ENCODE measurements at regions not wholly inside any gene's neighbourhood (a gene's known extent, or its start where the extent isn't known, plus 50 kb on each side); places are given as distances from the start of the nearest gene placed in this dataset.
A peak's percentile ranks its signal among the peaks of the same experiment; 100 is the strongest.
"Not testable (repeated sequence)": the region's sequence is repeated elsewhere in the genome, so short reads cannot be mapped to it uniquely, and the experiment has no call there.

DNA sequence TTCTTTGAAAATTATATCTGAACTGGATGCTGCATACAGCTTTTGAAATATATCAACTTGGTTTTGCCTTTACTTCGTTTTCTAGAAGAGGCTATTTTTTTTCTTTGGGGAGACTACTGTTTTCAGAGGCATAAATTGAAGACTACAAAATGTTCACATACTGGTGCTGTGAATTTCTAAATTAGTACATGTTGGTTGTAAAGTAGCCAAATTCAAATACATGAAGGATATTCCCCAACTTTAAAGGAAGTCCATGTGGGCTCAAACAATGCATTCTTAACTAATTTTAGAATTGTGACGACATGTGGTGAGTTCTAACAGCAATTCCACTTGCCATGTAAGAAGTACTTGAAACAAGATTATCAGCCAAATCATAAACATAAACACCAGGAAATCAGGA lies 295.7 kb downstream of the TUSC7 start:
- no peak for DNase-seq (ENCODE audit: low read depth)

DNA sequence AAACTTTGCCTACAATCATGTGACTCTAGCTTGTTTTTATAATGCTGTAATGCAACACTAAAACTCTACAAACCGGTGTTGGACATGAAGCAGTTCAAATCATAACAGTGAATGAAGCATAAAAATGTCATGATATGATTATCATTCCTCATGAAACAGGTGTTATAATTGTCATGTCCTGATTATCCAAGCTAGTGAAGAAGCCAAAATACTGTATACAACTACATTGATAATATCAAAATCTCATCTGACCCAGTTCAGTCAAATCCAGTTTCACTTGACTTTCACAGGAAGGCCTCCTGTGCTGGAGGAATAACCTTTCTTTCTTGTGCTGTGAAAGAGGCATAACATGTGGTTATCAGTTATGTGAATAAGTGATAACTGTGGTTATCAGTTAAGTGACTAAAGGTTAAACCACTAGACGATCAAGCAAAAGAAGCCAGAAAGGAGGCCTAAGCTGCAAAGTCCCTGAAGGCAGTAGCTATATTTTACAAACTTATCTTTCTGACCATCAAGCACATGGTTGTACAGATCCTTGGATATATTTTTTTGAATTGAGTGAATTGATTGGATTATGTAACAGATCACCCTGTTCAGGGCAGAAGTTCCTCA lies 296.4 kb downstream of the TUSC7 start:
- no peak for DNase-seq (ENCODE audit: low read depth)

DNA sequence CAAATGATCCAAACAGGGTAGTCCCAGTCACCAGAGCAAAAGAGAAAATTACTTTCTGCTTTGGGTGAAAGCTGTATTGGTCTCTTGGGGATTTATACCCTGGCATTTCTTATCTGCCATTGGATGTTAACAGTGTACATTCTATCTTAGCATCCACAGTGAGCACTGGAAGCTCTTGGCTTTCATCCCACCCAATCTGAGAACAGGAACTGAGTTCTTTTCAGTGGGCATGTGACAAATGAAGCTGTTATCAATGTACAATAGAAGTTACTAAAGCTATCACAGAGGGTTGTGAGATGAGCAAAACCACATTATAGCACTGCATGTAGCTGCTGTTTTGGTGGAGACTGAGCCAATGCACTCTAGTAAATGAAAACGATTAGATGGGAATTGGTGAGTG lies 300.7 kb downstream of the TUSC7 start:
- DNase-seq (ENCODE audit: low read depth) = no peak

DNA sequence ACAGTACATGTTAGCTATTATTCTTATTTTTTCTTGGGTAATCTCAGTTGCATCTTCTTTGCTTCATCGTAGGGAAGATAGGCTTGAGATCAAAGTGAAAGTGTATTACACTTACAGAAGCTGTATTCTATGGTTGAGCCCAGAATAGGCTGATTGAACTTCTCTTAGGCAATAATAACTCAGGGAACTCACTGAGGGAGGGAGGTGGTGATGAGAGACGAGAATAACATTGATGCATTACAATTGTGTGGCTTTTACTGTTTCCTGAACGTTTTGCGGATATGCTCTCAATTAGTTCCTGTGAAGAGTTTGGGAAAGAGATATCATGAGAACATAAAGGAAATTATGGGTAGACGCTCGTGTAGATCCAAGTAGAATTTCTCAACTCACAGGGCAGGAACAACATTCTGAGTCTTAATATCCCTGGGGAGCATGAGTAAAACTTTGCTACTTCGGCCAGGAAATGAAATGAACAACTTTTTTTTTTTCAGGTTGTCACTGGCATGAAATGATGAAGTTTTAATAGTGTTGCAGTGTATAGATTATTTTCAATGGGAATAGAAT lies 302.2 kb downstream of the TUSC7 start:
- no peak for DNase-seq (ENCODE audit: low read depth)

DNA sequence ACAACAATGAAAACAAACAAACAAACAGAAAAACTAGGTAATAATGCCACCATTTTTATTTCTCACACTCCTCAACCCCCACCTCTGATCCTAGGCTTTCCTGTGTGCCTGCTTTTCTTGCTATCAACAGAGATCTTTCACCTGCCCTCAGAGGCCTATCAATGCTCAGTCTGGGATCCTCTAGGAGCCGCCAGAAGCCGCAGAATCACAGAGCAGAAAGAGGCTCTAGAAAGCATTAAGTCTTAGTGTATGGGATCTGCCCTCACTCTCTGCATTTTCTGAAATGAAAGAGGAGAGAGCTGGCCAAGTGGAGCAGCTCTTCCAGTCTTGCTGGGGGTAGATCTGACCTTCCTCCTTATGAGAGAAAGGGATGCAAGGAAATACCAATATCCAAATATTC lies 306.8 kb downstream of the TUSC7 start:
- DNase-seq (ENCODE audit: low read depth) = no peak

DNA sequence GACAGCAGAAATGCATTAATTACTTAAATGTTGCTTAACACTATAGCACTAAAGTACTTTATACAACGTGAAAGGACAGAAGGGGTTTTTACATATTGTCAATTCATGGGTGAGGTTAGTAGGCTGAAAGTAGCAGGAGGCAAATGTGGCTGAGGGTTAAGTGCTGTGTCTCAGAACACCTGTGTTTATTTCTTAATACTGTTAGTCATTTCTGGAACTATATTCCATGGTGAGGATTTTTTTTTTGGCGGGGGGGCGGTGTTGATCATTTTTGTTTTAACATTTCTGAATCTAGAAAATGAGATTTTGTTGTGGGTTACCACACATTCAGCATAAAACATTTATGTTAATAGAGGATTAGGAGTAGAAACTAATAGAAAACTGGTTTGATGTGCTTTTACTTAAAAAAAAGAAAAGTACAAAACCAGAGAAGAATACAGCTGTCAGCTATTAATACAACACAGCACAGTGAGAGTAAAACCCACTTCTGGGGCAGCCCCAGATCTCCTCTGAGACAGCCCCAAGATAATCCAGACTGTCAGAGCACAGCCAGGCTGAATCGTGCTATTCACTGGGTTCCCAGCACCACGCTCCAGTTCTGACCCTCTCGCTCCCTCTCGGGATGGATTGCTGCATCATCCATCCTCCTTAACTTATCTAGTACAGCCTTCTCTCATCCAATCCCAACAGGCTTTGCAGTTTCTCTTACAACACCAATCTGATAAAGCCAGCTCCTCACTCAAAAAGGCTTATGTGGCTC lies 307.7 kb downstream of the TUSC7 start:
- DNase-seq (ENCODE audit: low read depth) = no peak

DNA sequence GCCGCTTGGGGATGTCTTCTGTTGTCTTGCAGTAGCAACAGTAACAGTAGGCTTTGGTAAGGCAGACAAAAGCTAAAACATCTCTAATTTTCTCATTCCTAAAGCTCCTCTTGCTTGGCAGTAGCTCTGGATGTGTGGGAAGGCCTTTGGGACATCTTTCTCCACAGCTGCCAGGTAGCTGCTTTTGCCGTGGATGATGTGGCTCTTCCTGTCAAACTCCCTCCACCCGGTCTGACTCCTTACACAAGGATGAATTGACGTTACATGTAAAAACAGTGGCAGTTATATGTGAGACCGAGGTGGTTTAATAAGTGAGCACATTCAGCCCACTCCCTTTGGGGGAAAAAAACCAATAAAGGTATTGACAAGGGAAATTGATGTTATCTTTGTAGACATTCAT lies 309.1 kb downstream of the TUSC7 start:
- DNase-seq (ENCODE audit: low read depth) = no peak

DNA sequence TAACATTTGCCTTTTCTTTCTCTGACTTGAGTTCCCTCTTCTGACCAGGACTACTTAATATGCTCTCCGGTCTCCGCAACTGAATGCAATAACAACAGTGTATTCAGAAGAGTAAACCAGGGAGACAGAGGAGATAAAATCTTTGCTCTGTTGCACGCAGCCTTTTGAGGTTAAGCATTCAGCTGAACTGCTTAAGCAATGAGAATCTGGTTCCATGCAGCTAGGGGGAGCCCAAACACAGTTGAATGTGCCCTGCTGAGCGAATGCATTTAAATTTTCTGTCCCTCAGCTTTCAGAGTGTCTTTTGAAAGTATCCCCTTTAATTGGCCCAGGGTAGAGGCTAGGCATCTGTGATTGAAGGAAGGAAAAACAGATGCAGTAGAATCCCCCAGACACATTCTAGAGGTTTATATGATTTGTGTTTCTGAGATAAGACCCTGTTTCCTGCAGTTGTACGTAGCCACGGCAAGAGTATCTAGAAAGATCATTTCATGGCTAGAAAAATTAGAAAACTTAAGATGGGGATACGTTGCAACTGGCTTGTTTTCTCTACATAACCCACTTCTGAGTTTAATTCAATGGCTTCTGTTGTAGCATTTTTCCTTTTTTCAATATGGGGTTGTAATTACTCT lies 309.6 kb downstream of the TUSC7 start:
- peak; percentile 41 for DNase-seq (ENCODE audit: low read depth)

DNA sequence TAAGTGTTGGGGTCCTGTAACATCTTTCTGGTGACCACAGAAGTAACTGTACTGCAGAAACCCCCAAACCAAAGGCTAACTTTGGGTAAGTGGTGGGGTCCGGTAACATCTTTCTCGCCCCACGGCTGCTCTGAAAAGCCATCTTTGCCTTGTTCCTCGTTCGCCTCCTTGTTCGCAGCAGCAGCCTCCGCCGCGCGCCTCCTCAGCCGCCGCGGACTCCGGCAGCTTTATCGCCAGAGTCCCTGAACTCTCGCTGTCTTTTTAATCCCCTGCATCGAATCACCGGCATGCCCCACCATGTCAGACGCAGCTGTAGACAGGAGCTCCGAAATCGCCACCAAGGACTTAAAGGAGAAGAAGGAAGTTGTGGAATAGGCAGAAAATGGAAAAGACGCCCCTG lies 316.8 kb downstream of the TUSC7 start:
- DNase-seq (ENCODE audit: low read depth) = no peak

DNA sequence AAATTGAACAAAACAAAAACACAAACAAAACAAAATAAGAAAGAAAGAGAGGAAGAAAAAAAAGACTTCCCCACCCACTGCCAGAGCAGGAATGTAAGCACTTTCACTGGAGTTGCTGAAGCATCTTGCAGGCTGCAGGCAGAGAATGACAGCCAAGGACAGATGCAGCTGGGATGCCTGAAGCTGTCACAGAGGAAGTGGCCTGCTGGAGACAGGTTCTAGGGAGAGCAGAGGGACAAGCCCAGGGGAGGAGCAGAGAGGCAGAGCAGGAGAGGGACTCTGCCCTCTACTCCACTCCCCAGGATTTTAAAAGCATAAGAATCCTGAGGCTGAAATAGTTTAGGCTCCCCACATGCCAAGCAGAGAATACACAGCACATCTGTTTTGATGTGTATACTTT lies 326.2 kb downstream of the TUSC7 start:
- no peak for DNase-seq (ENCODE audit: low read depth)

DNA sequence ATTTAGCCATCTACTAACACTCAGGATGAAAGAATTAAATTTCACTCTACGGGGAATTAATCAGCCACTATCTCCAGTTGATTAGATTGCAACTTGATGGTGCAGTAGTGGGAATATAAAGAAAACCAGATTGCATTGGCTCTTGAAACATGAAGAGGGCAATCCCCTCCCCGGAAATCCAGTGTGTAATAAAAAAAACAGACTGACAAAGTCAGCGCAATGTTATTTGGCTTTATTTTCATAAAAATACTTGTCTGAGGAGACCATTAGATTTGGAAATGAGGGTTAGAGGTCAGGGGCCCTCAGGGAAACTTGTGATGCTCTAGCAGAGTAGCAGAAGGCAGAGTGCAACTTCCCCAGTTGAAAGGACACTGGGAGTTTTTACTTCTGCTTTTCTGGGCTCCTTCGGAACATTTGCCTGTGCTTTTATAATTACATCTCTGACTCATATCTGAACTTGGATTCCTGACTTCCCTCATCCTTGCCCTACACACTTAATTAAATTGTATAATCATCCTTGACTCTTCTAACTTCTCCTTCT lies 326.8 kb downstream of the TUSC7 start:
- peak; percentile 5 for DNase-seq (ENCODE audit: low read depth)

DNA sequence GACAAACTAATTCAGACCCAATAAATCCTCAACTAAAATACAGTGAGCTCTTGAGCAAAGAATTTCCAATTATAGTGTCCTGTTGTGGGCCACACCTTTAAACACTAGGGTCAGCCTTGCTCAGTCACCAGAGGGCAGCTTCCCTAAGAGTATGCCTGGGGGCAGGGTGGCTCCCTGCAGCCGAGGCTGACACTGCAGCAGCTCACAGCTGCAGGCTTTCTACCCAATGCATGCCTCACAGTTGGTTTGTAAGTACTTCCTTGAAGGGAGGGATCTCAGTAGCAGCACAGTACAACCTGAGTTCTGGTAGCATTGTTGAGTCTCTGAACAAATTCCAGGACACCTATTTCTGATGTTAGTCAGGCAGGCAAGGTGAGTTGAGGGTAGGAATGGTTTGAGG lies 335.6 kb downstream of the TUSC7 start:
- DNase-seq (ENCODE audit: low read depth) = peak; percentile 38

DNA sequence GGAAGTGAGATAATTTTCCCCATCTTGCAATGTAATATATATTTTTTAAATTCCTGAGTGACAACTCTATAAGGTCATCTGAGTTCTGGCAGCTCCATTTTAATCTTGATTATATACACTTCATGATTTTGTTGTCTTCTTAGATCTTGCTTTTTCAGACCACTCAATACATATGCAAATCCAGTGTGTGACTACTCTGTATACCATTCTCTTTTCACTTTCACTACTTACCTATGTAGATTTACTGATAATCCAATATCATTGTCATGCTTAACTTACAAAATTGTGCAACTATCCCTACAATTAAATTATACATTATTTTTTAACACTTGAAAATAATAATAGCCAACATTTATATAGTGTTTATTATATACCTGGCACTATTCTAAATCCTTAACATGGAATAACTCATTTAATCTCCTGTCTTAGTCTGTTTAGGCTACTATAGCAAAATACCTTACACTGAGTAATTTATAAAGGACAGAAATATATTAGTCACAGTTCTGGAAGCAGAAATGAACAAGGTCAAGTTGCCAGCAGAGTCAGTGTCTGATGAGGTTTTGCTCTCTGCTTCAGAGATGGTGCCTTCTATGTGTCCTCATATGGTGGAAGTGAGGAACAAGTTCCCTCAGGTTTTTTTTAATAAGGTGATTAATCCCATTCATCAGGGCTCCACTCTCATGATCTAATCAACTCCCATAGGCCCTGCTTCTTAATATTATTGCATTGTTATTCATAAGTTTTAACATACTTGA lies 338.5 kb downstream of the TUSC7 start:
- no peak for DNase-seq (ENCODE audit: low read depth)

DNA sequence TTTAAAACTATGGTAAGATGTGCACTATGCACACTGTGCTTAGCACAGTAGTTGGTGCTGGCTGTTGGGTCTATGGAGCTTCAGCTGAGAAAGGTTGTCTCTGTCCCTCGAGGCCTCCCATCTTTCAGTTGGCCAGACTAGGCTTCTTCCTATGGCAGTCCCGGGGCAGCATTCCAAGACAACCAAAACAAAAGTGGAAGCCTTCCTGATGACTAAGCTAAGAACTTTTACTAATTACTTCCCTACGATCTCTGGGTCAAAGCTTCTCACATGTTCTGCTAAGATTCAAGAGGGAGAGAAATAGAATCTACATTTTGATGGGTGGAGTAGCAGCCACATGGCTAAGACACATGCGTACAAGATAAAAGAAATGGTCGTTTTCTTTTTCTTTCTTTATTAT lies 342.8 kb downstream of the TUSC7 start:
- no peak for DNase-seq (ENCODE audit: low read depth)

DNA sequence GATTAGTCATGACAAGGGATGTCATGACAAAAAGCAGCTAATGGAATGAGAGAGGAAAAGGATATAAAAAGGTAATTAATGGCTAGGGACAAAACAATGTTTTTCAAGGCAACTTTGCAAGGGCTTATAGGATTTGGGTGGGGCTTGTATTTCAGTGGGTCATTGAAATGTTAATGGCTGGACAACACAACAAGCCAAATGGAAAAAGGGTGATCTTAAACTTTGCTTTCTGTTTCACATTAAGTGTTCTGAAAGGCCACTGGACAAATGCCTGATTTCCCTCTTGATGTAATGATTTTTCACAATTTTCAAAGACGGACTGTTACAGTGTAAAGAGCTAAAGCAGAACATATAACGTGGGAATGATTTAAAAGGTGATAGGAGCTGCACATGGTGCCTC lies 345.0 kb downstream of the TUSC7 start:
- no peak for DNase-seq (ENCODE audit: low read depth)

DNA sequence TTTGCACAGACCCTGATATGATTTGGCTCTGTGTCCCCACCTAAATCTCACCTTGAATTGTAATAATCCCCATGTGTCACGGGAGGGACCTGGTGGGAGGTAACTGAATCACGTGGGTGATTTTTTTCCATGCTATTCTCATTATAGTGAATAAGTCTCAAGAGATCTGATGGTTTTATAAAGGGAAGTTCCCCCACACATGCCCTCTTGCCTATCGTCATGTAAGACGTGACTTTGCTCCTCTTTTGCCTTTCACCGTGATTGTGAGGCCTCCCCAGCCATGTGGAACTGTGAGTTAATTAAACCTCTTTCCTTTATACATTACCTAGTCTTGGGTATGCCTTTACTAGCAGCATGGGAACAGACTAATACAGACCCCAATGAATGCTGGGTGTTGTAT lies 347.4 kb downstream of the TUSC7 start:
- DNase-seq (ENCODE audit: low read depth) = not testable (repeated sequence)

DNA sequence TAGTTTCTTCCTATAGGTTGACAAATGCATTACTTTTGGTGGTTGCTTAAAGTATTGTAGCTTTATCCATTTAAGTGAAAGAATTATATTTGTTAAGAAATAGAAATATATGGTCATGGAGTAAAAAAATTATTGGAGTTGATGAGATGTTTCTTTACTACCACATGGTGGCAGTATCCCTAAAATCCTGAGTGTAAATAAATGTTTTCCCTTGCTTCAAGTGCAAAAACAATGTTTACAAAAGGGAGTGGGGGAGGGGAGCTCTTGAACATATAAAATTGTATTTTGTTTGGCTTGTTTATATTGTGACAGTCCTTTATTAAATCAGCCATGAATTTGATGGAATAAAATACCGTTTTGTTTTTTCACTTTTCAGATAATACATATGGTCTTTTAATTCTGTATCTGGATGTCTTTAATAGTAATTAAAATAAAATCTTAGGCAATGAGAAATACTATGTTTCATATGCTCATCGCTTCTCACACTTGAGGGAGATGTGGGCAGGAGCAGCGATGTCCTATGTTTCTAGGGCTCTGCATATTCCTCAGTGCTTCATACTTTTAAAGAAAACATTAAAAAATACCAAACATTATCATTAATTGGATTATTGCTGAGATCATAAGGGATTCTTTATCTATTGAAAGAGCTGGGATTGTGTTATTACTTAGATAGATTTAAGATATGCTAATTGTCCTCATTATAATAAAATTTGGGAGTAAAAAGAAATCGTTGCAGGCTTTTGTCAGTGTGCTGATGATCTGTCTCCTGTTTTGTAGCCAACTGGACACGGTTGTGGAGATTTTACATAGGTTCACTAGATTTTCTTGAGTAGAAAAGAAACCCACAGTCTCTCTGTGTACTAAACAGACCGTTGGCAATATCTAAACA lies 349.7 kb downstream of the TUSC7 start:
- peak; percentile 67 for DNase-seq (ENCODE audit: low read depth)

DNA sequence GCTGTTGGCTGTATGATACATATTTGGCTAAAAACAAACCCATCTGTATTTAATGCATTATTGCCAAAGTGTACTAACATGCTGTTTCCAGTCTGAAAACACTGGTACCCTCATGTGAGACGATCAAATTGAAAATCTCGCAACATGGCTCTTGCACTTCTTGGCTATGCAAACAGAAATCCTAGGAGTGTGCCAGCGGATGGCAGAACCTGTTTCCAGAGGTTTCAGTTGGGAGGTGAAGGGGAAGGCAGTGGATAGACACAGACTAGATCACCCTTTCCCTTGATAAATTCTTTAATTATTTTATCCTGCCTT lies 350.3 kb downstream of the TUSC7 start:
- no peak for DNase-seq (ENCODE audit: low read depth)

DNA sequence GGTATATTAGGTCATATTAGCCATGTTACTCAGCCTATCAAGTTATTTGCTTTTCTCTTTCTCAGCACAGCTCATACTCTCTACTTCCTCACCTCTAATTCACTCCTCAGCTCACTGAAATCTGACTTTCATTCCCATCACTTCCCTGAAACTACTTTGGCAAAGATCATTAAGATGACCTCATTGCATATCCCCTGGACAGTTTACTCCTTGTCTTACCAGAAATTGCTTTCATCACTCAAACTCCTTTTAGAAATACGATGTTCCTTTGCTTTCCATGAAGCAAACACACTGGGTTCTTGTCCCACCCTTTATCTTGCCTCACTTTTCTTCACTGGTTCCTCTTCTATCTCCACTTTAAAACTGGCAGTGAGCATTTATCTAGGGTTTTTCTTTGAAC lies 354.4 kb downstream of the TUSC7 start:
- DNase-seq (ENCODE audit: low read depth) = peak; percentile 57

DNA sequence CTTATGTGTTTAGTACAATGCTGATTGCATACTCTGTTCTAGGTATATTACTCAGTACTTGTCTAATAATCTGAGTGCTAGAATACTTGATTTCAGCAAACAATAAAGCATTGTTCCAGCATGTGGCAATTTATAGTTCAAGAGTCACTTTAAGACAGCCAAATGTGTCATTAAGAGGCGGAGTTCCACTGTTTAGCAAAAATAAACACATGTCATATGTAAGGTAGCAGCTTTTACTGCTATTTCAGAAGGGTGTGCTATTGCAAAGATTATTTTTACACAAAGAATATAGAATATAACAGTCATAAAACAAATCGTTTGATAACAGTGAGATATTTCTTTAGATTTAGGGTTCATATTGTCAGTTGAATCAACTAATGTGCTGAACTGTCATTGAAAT lies 358.7 kb downstream of the TUSC7 start:
- DNase-seq (ENCODE audit: low read depth) = no peak

DNA sequence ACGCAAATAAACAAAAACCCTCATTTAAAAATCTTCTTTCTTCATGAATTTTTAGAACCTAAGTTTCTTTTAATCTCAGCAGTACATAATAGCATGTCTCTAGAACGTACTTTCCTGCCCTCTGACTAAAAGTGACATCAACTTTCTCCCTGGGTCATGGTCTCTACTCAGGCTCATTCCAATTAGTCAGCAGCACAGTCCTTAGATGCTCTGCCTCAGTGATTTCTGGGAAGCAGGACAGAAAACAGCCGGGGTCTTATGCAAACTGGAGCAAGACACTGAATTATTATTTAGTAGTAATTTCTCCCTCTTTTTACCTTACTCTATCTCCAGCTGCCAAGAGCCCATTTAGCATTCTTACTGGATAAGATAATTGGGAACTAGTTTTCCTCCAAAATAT lies 365.2 kb downstream of the TUSC7 start:
- DNase-seq (ENCODE audit: low read depth) = peak; percentile 79

All from renal cortical epithelial cell (primary cell).